ENCODE measurements at regions not wholly inside any gene's neighbourhood (a gene's known extent, or its start where the extent isn't known, plus 50 kb on each side); places are given as distances from the start of the nearest gene placed in this dataset.
"Not testable (repeated sequence)": the region's sequence is repeated elsewhere in the genome, so short reads cannot be mapped to it uniquely, and the experiment has no call there.

DNA sequence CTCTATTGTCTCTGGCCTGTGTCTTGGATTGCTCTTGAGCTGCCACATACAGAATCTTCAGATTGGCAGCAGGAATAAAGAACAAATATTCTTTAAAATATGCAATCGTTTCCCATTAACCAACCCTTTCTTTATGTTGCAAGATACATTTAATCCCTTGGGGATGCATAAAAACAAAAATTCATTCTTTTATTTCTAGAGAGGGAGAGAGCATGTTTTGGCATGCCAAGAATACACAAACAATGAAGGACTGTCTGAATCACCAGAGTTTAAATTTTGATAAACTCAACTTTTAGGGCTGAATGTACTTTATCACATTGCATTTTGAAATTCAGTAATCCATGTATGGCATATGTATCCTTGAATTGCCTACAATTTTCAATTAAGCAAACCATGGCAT lies 154.3 kb upstream of the SEMA3D start:
- intact Hi-C loops (cut with DNase I), result no loop called here

GRCh38 chr7:85336086-85336485 lies 149.2 kb upstream of the SEMA3D start:
- DNase-seq (no peak), ATAC-seq (no peak)
- Histone ChIP-seq H3K4me1 (no peaks in the 10 kb centered on the region), H3K27ac (no peak overlapping the region), H3K27me3 (no peaks in the 10 kb centered on the region), H3K9me3 (peaks cover 0 to 4% (median 0%) of the 10 kb centered on the region in 11 donors), H3K36me3 (no peaks in the 10 kb centered on the region), H3K4me3 (no peak overlapping the region)
- no peak for TF ChIP-seq CTCF (IDR thresholded peaks at IDR 0.05)
- 77 to 86% methylated on average over 1 of the region's 1 CpG for WGBS, 2 donors
- intact Hi-C loops (cut with DNase I), result no loop called here

More for the DNA sequence above, 154.3 kb upstream of the SEMA3D start:
- no peak overlapping the region for H3K27ac ChIP-seq
- H3K9me3 ChIP-seq, result peaks cover 0 to 4% (median 0%) of the 10 kb centered on the region in 11 donors
- no peak overlapping the region for H3K4me3 ChIP-seq
- 52 to 56% methylated on average over 1 of the region's 1 CpG for WGBS, 2 donors
- DNase-seq (no peak), ATAC-seq (no peak)
- H3K4me1 ChIP-seq, result no peaks in the 10 kb centered on the region
- no peaks in the 10 kb centered on the region for H3K36me3 ChIP-seq
- no peaks in the 10 kb centered on the region for H3K27me3 ChIP-seq
- TF ChIP-seq CTCF (IDR thresholded peaks at IDR 0.05), result no peak

DNA sequence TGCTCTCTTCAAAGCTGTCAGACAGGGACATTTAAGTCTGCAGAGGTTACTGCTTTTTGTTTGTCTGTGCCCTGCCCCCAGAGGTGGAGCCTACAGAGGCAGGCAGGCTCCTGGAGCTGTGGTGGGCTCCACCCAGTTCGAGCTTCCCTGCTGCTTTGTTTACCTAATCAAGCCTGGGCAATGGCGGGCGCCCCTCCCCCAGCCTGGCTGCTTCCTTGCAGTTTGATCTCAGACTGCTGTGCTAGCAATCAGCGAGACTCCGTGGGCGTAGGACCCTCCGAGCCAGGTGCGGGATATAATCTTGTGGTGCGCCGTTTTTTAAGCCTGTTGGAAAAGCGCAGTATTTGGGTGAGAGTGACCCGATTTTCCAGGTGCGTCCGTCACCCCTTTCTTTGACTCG lies 148.3 kb upstream of the SEMA3D start:
- WGBS, 2 donors, result 72 to 78% methylated on average over 14 to 15 of the region's 15 CpGs
- DNase-seq; intact Hi-C loops (cut with DNase I); H3K4me3 ChIP-seq; H3K9me3 ChIP-seq; ATAC-seq; H3K4me1 ChIP-seq; H3K36me3 ChIP-seq; H3K27me3 ChIP-seq; H3K27ac ChIP-seq: not testable (repeated sequence)

DNA sequence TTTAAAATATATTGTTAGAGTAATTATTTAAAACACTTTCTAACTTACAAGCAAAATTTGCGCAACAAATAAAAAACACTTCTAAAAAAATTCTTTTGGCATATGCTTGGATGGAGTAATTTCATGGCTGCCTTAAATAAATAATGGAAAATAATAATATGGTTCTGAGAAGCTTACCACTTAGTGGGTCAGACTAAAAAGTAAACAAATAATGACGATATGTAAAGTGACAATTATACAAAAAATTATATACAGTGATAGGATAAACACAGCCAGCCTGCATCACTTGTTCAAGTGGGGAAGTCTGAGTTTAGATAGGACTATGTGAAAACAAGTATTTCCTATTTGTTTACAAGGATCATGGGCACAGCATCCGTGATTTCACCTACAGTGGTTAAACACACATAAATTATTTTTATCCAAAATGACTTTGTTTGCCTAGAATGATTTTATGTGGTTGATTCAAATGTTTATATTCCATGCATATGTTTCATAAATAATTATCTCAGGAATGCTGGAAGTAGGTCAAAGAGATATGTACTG lies 141.7 kb upstream of the SEMA3D start:
- Histone ChIP-seq H3K36me3 (no peaks in the 10 kb centered on the region), H3K4me1 (no peaks in the 10 kb centered on the region), H3K27ac (no peak overlapping the region), H3K4me3 (no peak overlapping the region), H3K27me3 (no peaks in the 10 kb centered on the region), H3K9me3 (no peaks in the 10 kb centered on the region)
- DNase-seq, result no peak
- ATAC-seq, result no peak
- intact Hi-C loops (cut with DNase I), result no loop called here
- 84 to 90% methylated on average over 3 of the region's 3 CpGs for WGBS, 2 donors
- no peak for TF ChIP-seq CTCF (IDR thresholded peaks at IDR 0.05)

DNA sequence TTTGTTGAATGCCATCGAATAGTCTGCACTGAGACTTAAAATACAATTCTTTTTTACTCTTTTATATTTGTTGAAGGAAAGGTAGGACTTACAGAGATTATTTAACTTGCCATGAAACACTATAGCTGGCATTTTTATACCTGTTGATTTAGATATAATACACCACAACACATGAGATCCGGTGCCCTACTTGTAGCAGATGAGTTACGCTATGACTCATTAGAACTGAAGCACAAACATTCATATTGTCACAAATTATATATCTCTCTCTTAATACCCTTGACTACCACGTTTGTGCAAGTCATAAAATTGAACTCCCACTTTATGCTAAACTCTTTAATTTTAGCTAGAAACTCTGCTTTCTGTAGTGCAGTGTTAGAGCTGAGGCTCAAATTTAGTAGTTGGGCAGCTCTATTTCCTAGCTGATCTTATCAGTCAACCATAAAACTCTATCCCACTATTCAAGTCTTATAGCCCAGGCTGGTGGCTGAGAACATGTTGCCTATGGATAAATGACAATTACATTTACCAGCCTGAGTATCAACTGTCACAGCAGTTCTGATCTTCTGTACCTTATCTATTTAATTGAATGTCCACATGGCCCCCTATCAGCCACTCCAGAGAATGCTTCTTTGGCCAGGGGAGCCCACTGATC lies 137.4 kb upstream of the SEMA3D start:
- no peaks in the 10 kb centered on the region for H3K36me3 ChIP-seq
- DNase-seq (no peak), ATAC-seq (no peak)
- TF ChIP-seq CTCF (IDR thresholded peaks at IDR 0.05), result no peak
- no peaks in the 10 kb centered on the region for H3K4me1 ChIP-seq
- no peak overlapping the region for H3K27ac ChIP-seq
- no peaks in the 10 kb centered on the region for H3K27me3 ChIP-seq
- WGBS, 2 donors, result 75 to 83% methylated on average over 4 of the region's 4 CpGs
- intact Hi-C loops (cut with DNase I), result no loop called here
- no peaks in the 10 kb centered on the region for H3K9me3 ChIP-seq
- no peak overlapping the region for H3K4me3 ChIP-seq
